H1 (cell line): ENCODE measurements at regions not wholly inside any gene's neighbourhood (a gene's known extent, or its start where the extent isn't known, plus 50 kb on each side); places are given as distances from the start of the nearest gene placed in this dataset.

Experiments used
- CTBP2 ChIP-seq: IDR thresholded peaks from 2 replicates; pipeline ENCODE4 v1.7.0; 2011; ENCODE audit warnings: borderline replicate concordance, mild to moderate bottlenecking, moderate library complexity, mixed read lengths, low read length; ENCODE audit not compliant: insufficient read depth, insufficient read length
- CTCF ChIP-seq, 3 experiments: IDR thresholded peaks; 1 replicate in 2 of 3; 2 replicates in 1 of 3; pipeline versions ENCODE4 v1.5.1 to v1.6.1; 2011; ENCODE audit warnings: low read length in 3 of 3, mild to moderate bottlenecking in 3 of 3, inconsistent platforms in 2 of 3, low read depth in 1 of 3, moderate library complexity in 1 of 3; ENCODE audit not compliant: insufficient read depth in 1 of 3; ENCODE audit errors: control extremely low read depth in 1 of 3
- POLR2AphosphoS5 ChIP-seq: IDR thresholded peaks from 2 replicates; pipeline ENCODE4 v1.6.1; 2011; ENCODE audit warnings: low read depth, low read length
- SIN3A ChIP-seq, 2 experiments: IDR thresholded peaks in 1 of 2; conservative IDR thresholded peaks in 1 of 2; 2 replicates each; pipeline ENCODE4 v1.6.1; 2011 to 2012; ENCODE audit warnings: low read length in 2 of 2, improper control_type of control experiment in 1 of 2, low read depth in 1 of 2, mild to moderate bottlenecking in 1 of 2
- SIRT6 ChIP-seq: IDR thresholded peaks from one replicate; pipeline ENCODE4 v1.7.1; 2012; ENCODE audit warnings: low read length, inconsistent platforms
- SP2 ChIP-seq: IDR thresholded peaks from 2 replicates; pipeline ENCODE4 v1.6.1; 2012; ENCODE audit warnings: mild to moderate bottlenecking, low read length, inconsistent platforms
- SRF ChIP-seq: IDR thresholded peaks from 2 replicates; pipeline ENCODE4 v1.6.1; 2011; ENCODE audit warnings: mild to moderate bottlenecking, low read depth, low read length, moderate library complexity
- YY1 ChIP-seq: IDR thresholded peaks from 2 replicates; pipeline ENCODE4 v1.6.1; 2011; ENCODE audit warnings: low read depth, mild to moderate bottlenecking, low read length

GRCh38 chr1:185468626-185469025, 151.6 kb upstream of the IVNS1ABP start (continued):
- TF ChIP-seq CTCF (IDR thresholded peaks at IDR 0.05; ENCODE audit: control extremely low read depth in 1 of 3, insufficient read depth in 1 of 3, low read depth in 1 of 3, low read length in 3 of 3) (no peak), SP2 (no peak), YY1 (no peak), CTBP2 (no peak), SRF (no peak), SIRT6 (no peak), SIN3A (conservative IDR thresholded peaks at IDR 0.05 in 1 of 2, IDR thresholded peaks at IDR 0.05 in 1 of 2; ENCODE audit: low read depth in 1 of 2, low read length in 2 of 2) (no peak), POLR2AphosphoS5 (no peak)
- TF ChIP-seq, all 59 proteins: peak for 0
